ENCODE measurements at regions not wholly inside any gene's neighbourhood (a gene's known extent, or its start where the extent isn't known, plus 50 kb on each side); places are given as distances from the start of the nearest gene placed in this dataset.
A peak's percentile ranks its signal among the peaks of the same experiment; 100 is the strongest.
"Not testable (repeated sequence)": the region's sequence is repeated elsewhere in the genome, so short reads cannot be mapped to it uniquely, and the experiment has no call there.

DNA sequence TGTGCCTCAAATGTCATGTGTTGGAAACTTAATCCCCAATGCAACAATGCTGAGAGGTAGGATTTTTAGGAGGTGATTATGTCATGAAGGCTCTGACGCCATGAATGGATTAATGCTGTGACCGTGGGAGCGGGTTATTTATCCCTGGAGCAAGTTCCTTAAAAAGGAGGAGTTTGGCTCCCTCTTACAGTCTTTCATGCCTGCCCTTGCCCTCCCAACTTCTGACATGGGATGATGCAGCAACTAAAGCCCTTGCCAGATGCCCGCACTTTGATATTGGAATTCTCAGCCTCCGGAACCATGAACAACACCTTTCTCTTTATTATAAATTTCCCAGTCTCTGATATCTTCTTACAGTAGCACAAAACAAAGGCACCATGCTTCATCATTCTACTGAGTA, 685.3 kb upstream of the CHRM3 start:
- DNase-seq = no peak

- DNase-seq = peak; percentile 39
Observed at GRCh38 chr1:238690415-238690814, 696.0 kb upstream of the CHRM3 start.

- DNase-seq = not testable (repeated sequence)
Observed at GRCh38 chr1:238684576-238684975, 701.8 kb upstream of the CHRM3 start.

DNA sequence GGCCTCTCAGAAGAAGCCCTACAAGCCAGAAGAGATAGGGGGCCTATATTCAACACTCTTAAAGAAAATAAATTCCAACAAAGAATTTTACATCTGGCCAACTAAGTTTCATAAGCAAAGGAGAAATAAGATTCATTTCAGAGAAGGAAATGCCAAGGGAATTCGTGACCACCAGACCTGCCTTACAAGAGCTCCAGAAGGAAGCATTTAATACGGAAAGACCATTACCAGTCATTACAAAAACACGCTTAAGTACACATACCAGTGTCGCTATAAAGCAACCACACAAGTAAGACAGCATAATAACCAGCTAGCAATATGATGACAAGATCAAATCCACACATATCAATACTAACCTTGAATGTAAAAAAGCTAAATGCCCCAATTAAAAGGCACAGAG, 704.9 kb upstream of the CHRM3 start:
- DNase-seq = peak; percentile 39

DNA sequence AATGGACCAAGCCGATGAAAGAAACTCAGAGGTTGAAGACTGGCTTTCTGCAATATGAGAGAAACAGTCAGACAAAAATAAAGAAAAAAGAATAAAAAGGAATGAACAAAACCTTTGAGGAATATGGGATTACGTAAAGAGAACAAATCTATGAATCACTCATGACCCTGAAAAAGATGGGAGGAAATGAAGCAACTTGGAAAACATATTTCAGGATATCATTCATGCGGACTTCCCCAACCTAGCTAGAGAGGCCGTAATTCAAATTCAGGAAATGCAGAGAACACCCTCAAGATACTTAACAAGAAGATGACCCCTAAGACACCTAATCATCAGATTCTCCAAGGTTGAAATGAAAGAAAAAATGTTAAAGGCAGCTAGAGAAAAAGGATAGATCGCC, 705.3 kb upstream of the CHRM3 start:
- peak; percentile 67 for DNase-seq

DNA sequence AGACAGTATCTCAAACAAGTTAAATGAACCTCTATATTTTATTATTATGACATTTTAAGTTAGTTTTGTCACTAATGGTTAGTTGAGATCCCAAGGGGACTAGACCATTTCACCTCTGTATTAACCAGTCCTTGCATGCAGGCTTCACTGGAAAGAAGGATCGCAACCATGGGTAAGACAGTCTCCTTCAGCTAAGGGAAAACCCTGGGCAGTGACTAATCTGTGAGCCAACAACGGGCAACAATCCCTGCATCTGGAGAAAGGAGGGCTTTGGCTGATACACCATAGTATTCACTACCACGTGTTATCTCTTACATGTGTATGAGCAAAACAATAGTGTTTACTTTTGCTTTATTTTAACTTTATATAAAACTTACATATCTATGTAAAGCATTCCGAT, 708.8 kb upstream of the CHRM3 start:
- DNase-seq = peak; percentile 65

DNA sequence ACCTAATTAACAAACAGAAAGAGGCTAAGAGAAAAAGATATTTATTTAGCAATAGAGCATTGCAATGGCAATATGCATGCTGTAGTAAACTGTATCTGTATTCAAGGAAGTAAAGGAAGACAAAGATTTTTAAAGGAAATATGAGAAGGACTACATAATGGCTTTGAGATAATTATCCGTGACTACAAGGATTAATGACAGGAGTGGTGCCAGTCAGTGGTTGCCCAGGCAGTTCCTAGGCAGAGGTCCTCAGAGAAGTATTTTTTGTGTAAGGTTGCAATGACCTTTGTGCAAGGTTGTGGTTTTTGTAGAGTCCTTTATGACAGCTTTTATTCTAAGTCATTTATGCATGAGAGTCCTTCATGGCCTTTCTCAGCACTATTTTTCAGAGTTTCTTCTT, 711.1 kb upstream of the CHRM3 start:
- no peak for DNase-seq

- DNase-seq = no peak
Observed at GRCh38 chr1:238674316-238674715, 712.1 kb upstream of the CHRM3 start.

- no peak for DNase-seq
Observed at GRCh38 chr1:238673561-238673960, 712.8 kb upstream of the CHRM3 start.

- DNase-seq = no peak
Observed at GRCh38 chr1:238672806-238673205, 713.6 kb upstream of the CHRM3 start.

DNA sequence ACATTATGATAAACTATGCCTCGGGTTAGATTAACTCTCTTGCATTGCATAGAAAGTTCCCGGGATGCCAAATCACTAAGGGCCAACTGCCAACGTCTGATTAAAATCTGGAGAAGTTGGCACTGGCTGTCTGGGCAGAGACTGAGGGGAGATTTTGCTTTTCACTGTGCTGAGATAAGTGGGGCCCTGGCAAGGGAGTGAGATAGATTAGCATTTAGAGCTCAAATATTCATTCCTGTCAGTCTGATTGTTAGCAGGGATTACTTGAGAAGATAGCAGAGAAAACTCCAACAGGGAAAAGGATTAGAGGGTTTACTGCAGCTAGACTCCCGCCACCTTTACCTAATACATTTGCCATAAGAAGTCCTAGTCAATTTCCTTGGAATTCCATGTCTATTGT, 714.1 kb upstream of the CHRM3 start:
- DNase-seq = no peak

DNA sequence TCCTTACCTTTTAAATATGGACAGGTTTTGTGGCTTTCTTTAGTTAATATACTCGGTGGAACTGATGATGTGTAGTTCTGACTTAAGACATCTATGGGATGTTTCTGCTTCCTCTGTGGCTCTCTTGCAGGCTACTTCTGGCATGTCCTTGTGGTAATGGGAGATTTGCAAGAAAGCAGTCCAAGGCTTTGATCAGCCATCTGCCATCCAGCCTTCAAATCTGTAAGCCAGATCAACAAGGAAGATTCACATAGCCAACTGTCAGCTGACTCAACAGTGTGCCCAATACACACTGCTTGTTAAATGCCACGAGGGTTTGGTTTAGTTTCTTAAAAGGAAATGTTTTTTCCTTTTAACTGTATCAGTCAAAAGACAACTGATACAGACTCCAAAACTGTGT, 722.2 kb upstream of the CHRM3 start:
- DNase-seq = no peak

DNA sequence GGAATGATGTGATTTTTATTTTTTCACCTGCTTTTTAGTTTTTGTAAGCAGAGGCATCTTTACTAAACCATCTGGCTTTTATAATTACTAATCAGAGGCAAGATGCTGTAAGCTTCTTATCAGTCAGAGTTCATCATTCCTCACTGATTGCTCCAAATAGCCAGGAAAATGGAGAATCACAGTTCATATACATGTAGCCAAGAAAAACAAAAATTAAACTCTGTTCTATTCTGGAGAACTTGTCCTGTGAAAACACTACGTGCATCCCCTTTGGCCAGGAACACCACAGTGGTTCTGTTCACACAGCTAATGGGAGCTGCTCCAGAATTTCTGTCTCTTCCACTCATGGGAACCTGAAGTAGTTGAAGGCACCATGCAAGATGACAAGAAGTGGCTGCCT, 725.5 kb upstream of the CHRM3 start:
- DNase-seq = peak; percentile 33

DNA sequence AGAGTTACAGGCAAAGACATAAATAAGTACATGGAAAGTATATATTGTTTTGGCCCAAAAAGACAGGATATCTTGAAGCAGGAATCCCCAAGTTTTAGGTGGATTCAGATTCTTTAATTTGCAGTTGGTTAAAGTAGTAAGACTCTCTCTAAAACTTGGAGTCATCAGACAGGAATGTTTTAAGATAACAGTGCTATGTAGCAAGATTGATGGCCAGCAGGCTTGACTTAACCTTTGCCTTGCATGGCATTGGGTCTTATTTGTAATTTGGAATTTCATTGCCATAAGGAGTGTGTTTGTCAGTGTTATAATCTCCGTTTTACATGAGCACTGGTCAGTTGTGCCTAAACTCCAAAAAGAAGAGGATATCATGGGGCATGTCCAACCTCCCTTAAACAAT, 727.6 kb upstream of the CHRM3 start:
- DNase-seq = peak; percentile 80

- peak; percentile 85 for DNase-seq
Observed at GRCh38 chr1:238653693-238654321, 732.6 kb upstream of the CHRM3 start.

- peak; percentile 84 for DNase-seq
Observed at GRCh38 chr1:238652346-238652968, 733.9 kb upstream of the CHRM3 start.

- DNase-seq = no peak
Observed at GRCh38 chr1:238649200-238649599, 737.2 kb upstream of the CHRM3 start.

- no peak for DNase-seq
Observed at GRCh38 chr1:238648751-238649150, 737.6 kb upstream of the CHRM3 start.

DNA sequence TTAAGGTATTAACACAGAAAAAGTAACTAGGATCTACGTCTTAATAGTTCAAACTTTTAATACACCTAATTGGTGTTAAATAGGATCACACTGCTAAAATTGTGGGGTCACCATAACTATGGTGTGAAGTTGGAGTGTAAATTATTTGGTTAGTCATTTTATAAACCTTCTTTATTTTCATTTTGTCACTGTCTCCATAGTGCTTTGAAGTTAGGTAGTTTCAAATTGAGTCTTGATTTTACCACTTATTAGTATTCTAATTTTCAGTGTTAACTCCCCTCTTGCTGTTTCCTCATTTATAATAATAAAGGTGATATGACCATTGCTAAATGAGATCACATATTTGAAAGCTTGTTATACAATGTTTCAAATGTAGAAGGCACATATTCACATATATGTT, 738.1 kb upstream of the CHRM3 start:
- no peak for DNase-seq

- peak; percentile 98 for DNase-seq
Observed at GRCh38 chr1:238647877-238648276, 738.5 kb upstream of the CHRM3 start.

DNA sequence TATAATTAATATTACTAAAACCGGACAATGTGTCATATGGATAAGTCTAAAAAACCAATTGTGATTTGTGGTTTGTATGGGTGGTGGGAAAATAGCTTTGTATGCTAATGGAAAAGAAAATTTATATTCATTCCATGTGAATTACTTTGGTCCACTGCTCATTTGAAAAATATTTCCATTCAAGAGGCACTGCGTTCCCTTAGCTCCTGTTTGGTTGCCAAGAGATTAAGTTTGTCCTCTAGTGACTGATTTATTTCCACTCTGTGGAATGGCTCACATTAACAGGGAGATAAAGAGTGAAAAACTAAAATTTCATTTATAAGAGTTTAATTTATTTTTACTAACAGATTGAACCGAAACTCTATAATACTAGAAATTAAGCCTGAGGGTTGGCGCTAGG, 744.1 kb upstream of the CHRM3 start:
- peak; percentile 47 for DNase-seq

DNA sequence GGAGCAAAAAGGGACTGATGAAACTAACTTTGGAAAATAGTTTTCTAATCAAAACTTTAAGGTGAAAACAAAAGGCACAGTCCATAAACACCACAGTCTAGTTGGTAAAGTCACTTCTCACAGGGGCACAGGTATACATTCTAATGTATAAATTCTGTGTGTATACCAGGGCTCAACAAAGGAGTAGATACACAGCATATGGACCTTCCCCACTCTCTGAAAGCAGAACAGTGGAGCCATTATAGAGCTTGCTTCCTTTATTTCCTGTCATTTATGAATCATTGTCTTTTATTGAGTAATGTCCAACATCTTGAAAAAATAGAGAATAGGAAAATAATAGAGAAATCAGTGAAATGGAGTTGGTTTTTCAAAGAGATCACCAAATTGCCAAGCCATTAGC, 746.5 kb upstream of the CHRM3 start:
- no peak for DNase-seq

DNA sequence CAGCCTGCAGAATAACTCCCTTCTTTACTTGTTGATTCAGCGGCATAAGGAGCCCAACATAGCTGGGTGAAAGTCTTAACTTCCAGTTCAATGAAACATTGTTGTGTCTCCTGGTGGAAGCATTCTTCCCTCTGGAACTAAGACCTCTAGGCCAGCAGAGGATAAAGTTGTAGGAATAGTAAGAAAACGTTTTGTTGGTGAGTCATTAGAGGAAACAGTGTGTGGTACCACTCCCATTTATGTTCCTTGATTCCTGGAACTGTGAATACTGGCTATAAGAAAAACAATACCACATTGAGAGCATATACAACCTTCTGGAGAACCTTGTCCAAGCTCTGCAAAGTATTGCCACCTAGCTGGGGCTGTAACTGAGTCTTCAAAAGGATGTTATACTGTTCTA, 737.4 kb upstream of the ZP4 start:
- no peak for DNase-seq

GRCh38 chr1:238624776-238625175, 734.1 kb upstream of the ZP4 start:
- peak; percentile 8 for DNase-seq

- DNase-seq = no peak
Observed at GRCh38 chr1:238621405-238621804, 730.7 kb upstream of the ZP4 start.
